ENCODE measurements at regions not wholly inside any gene's neighbourhood (a gene's known extent, or its start where the extent isn't known, plus 50 kb on each side); places are given as distances from the start of the nearest gene placed in this dataset.

- H2BK20ac ChIP-seq (ENCODE audit: low read depth, low read length, poor library complexity, severe bottlenecking) = no peak overlapping the region
- Mint-ChIP-seq H3K4me1 (peaks cover 12 to 14% of the 10 kb centered on the region in 2 experiments), H3K4me3 (no peak overlapping the region), H3K27ac (no peak overlapping the region), H3K27me3 (ENCODE audit: low read depth) (peaks cover 1% of the 10 kb centered on the region; the same call in 1 of the 2 replicates), H3K9me3 (peaks cover 20 to 40% of the 10 kb centered on the region in 2 experiments), H3K36me3 (ENCODE audit: insufficient read depth in 1 of 3, low read depth in 3 of 3) (peaks cover 3 to 19% (median 14%) of the 10 kb centered on the region in 3 experiments)
- no peak for DNase-seq
- no peaks in the 10 kb centered on the region for H3K79me1 ChIP-seq (ENCODE audit: insufficient read depth, low read depth, low read length, poor library complexity, severe bottlenecking)
- no peak overlapping the region for H4K8ac ChIP-seq (replicated peaks; ENCODE audit: insufficient read length, low read depth, low read length)
- no peak overlapping the region for H2AFZ ChIP-seq (ENCODE audit: low read length)
- no peak overlapping the region for H4K91ac ChIP-seq (ENCODE audit: insufficient read length, low read depth, low read length)
- no peaks in the 10 kb centered on the region for H3K27me3 ChIP-seq (ENCODE audit: insufficient read depth, low read length)
- H3T11ph ChIP-seq (ENCODE audit: low read length) = no peak overlapping the region
- H3K4me1 ChIP-seq (ENCODE audit: insufficient read depth, low read length) = peaks cover 3% of the 10 kb centered on the region; the same call in 1 of the 2 replicates
- no peak overlapping the region for H2BK15ac ChIP-seq (ENCODE audit: low read depth, low read length)
- no peak overlapping the region for H2BK12ac ChIP-seq (ENCODE audit: insufficient read length, low read depth, low read length)
- no peak overlapping the region for H3K4ac ChIP-seq (ENCODE audit: low read depth, low read length)
- H2BK120ac ChIP-seq (ENCODE audit: low read depth, low read length, poor library complexity, severe bottlenecking) = no peak overlapping the region
- H3K18ac ChIP-seq (ENCODE audit: insufficient read length, low read depth, low read length) = no peak overlapping the region
- no peak overlapping the region for H3K14ac ChIP-seq (ENCODE audit: insufficient read depth, low read length)
- no peak overlapping the region for H2BK5ac ChIP-seq (ENCODE audit: insufficient read length, low read length)
- no peak overlapping the region for H2AK5ac ChIP-seq (ENCODE audit: insufficient read length, low read length)
- no peak overlapping the region for H4K5ac ChIP-seq (ENCODE audit: insufficient read length, low read depth, low read length)
- H3K23me2 ChIP-seq (ENCODE audit: insufficient read length, low read depth, low read length, poor library complexity, severe bottlenecking) = no peaks in the 10 kb centered on the region
- no peak overlapping the region for H3K23ac ChIP-seq (ENCODE audit: insufficient read length, low read depth, low read length)
- TF ChIP-seq, protein P1, sequence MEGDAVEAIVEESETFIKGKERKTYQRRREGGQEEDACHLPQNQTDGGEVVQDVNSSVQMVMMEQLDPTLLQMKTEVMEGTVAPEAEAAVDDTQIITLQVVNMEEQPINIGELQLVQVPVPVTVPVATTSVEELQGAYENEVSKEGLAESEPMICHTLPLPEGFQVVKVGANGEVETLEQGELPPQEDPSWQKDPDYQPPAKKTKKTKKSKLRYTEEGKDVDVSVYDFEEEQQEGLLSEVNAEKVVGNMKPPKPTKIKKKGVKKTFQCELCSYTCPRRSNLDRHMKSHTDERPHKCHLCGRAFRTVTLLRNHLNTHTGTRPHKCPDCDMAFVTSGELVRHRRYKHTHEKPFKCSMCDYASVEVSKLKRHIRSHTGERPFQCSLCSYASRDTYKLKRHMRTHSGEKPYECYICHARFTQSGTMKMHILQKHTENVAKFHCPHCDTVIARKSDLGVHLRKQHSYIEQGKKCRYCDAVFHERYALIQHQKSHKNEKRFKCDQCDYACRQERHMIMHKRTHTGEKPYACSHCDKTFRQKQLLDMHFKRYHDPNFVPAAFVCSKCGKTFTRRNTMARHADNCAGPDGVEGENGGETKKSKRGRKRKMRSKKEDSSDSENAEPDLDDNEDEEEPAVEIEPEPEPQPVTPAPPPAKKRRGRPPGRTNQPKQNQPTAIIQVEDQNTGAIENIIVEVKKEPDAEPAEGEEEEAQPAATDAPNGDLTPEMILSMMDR (conservative IDR thresholded peaks at IDR 0.05) = no peak
- no peaks in the 10 kb centered on the region for H3K79me2 ChIP-seq (ENCODE audit: insufficient read depth, low read length)
- H3K27ac ChIP-seq (ENCODE audit: insufficient read length, low read depth, low read length) = no peak overlapping the region
- no peaks in the 10 kb centered on the region for H3K9me3 ChIP-seq (ENCODE audit: control insufficient read depth, low read depth, low read length)
- no peak overlapping the region for H3K4me2 ChIP-seq (ENCODE audit: insufficient read depth, insufficient read length, low read length)
- WGBS (ENCODE audit: extremely low coverage, insufficient read length, low lambda C conversion rate) = no CpG with 5 or more reads among the region's 3 CpGs
- no peaks in the 10 kb centered on the region for H4K20me1 ChIP-seq (ENCODE audit: control insufficient read depth, insufficient read depth, insufficient read length)
- H3K9ac ChIP-seq (ENCODE audit: extremely low read depth, insufficient read length, low read length) = no peak overlapping the region
- H3K56ac ChIP-seq (ENCODE audit: insufficient read length, low read depth, low read length) = no peak overlapping the region
These were observed 177.7 kb downstream of the SNX19 start for GRCh38 chr11:130738611-130739010.

All from H9 (cell line).